ENCODE measurements at regions not wholly inside any gene's neighbourhood (a gene's known extent, or its start where the extent isn't known, plus 50 kb on each side); places are given as distances from the start of the nearest gene placed in this dataset.

- Mint-ChIP-seq H3K36me3 (no peaks in the 10 kb centered on the region), H3K4me3 (no peak overlapping the region), H3K27me3 (ENCODE audit: low read depth in 2 of 2) (peaks cover 0 to 2% of the 10 kb centered on the region in 2 donors), H3K4me1 (no peaks in the 10 kb centered on the region), H3K9me3 (no peaks in the 10 kb centered on the region), H3K27ac (no peak overlapping the region)
- DNase-seq (no peak), ATAC-seq (no peak)
- H3K4me1 ChIP-seq (ENCODE audit: control insufficient read depth, insufficient read depth, low read length): no peaks in the 10 kb centered on the region
- H3K9me3 ChIP-seq (ENCODE audit: control insufficient read depth, insufficient read depth, low read length): no peaks in the 10 kb centered on the region
- no peak overlapping the region for H3K27ac ChIP-seq (ENCODE audit: low read length)
- no peak for TF ChIP-seq CTCF (IDR thresholded peaks at IDR 0.05)
- WGBS (ENCODE audit: insufficient coverage): 77% methylated on average over 4 of the region's 4 CpGs
- H3K4me3 ChIP-seq (ENCODE audit: low read length): no peak overlapping the region
- intact Hi-C loops (cut with micrococcal nuclease): no loop called here
- no peaks in the 10 kb centered on the region for H3K36me3 ChIP-seq (ENCODE audit: control insufficient read depth, insufficient read depth, low read length)
- no peaks in the 10 kb centered on the region for H3K27me3 ChIP-seq (ENCODE audit: control insufficient read depth, insufficient read depth, low read length)
Observed at GRCh38 chr12:85564786-85565185, 271.4 kb downstream of the RASSF9 start.

- no peaks in the 10 kb centered on the region for H3K36me3 ChIP-seq (ENCODE audit: control insufficient read depth, insufficient read depth, low read length)
- DNase-seq: no peak
- no peak overlapping the region for H3K27ac ChIP-seq (ENCODE audit: low read length)
- Mint-ChIP-seq H3K27ac (no peak overlapping the region), H3K4me3 (no peak overlapping the region), H3K36me3 (no peaks in the 10 kb centered on the region), H3K27me3 (ENCODE audit: low read depth in 2 of 2) (peaks cover 0 to 2% of the 10 kb centered on the region in 2 donors), H3K4me1 (no peaks in the 10 kb centered on the region), H3K9me3 (no peaks in the 10 kb centered on the region)
- 67% methylated on average over 5 of the region's 6 CpGs for WGBS (ENCODE audit: insufficient coverage)
- H3K9me3 ChIP-seq (ENCODE audit: control insufficient read depth, insufficient read depth, low read length): no peaks in the 10 kb centered on the region
- H3K4me1 ChIP-seq (ENCODE audit: control insufficient read depth, insufficient read depth, low read length): no peaks in the 10 kb centered on the region
- H3K4me3 ChIP-seq (ENCODE audit: low read length): no peak overlapping the region
- TF ChIP-seq CTCF (IDR thresholded peaks at IDR 0.05): no peak
- no peak for ATAC-seq
- intact Hi-C loops (cut with micrococcal nuclease): no loop called here
- H3K27me3 ChIP-seq (ENCODE audit: control insufficient read depth, insufficient read depth, low read length): no peaks in the 10 kb centered on the region
Observed at GRCh38 chr12:85568395-85569103, 267.7 kb downstream of the RASSF9 start.

GRCh38 chr12:85569261-85569660 is 266.9 kb downstream of the RASSF9 start:
- Histone ChIP-seq H3K27ac (ENCODE audit: low read length) (no peak overlapping the region), H3K36me3 (ENCODE audit: control insufficient read depth, insufficient read depth, low read length) (no peaks in the 10 kb centered on the region), H3K4me1 (ENCODE audit: control insufficient read depth, insufficient read depth, low read length) (no peaks in the 10 kb centered on the region), H3K27me3 (ENCODE audit: control insufficient read depth, insufficient read depth, low read length) (no peaks in the 10 kb centered on the region), H3K4me3 (ENCODE audit: low read length) (no peak overlapping the region), H3K9me3 (ENCODE audit: control insufficient read depth, insufficient read depth, low read length) (no peaks in the 10 kb centered on the region)
- DNase-seq: no peak
- H3K27me3 Mint-ChIP-seq (ENCODE audit: low read depth in 2 of 2): peaks cover 0 to 2% of the 10 kb centered on the region in 2 donors
- TF ChIP-seq CTCF (IDR thresholded peaks at IDR 0.05): no peak
- H3K36me3 Mint-ChIP-seq: no peaks in the 10 kb centered on the region
- ATAC-seq: no peak
- WGBS (ENCODE audit: insufficient coverage): 97% methylated on average over 2 of the region's 3 CpGs
- no peaks in the 10 kb centered on the region for H3K9me3 Mint-ChIP-seq
- H3K4me1 Mint-ChIP-seq: no peaks in the 10 kb centered on the region
- H3K27ac Mint-ChIP-seq: no peak overlapping the region
- intact Hi-C loops (cut with micrococcal nuclease): no loop called here
- no peak overlapping the region for H3K4me3 Mint-ChIP-seq

GRCh38 chr12:85572956-85573355 is 263.3 kb downstream of the RASSF9 start:
- no peaks in the 10 kb centered on the region for H3K36me3 ChIP-seq (ENCODE audit: control insufficient read depth, insufficient read depth, low read length)
- Mint-ChIP-seq H3K4me3 (no peak overlapping the region), H3K9me3 (no peaks in the 10 kb centered on the region), H3K27ac (no peak overlapping the region), H3K36me3 (no peaks in the 10 kb centered on the region), H3K27me3 (ENCODE audit: low read depth in 2 of 2) (no peaks in the 10 kb centered on the region), H3K4me1 (no peaks in the 10 kb centered on the region)
- intact Hi-C loops (cut with micrococcal nuclease): no loop called here
- H3K27me3 ChIP-seq (ENCODE audit: control insufficient read depth, insufficient read depth, low read length): no peaks in the 10 kb centered on the region
- H3K27ac ChIP-seq (ENCODE audit: low read length): no peak overlapping the region
- WGBS (ENCODE audit: insufficient coverage): no CpG with 5 or more reads among the region's 1 CpG
- no peaks in the 10 kb centered on the region for H3K4me1 ChIP-seq (ENCODE audit: control insufficient read depth, insufficient read depth, low read length)
- ATAC-seq: no peak
- no peak for DNase-seq
- TF ChIP-seq CTCF (IDR thresholded peaks at IDR 0.05): no peak
- H3K4me3 ChIP-seq (ENCODE audit: low read length): no peak overlapping the region
- H3K9me3 ChIP-seq (ENCODE audit: control insufficient read depth, insufficient read depth, low read length): no peaks in the 10 kb centered on the region
